WTC11 (cell line): ENCODE measurements at regions not wholly inside any gene's neighbourhood (a gene's known extent, or its start where the extent isn't known, plus 50 kb on each side); places are given as distances from the start of the nearest gene placed in this dataset.

Experiments
- ATAC-seq: fragments of 200-7000 bp; cut with Tn5 transposase; 2 replicates; pipeline ENCODE4 v1.10.0; 2021; ENCODE audit warnings: mild to moderate bottlenecking, moderate library complexity
- CTCF ChIA-PET: fragments of 300-600 bp; sonication (Branson Sonifier 250); formaldehyde crosslinking; loops from one replicate; lab custom pipeline; 2021; ENCODE audit warnings: antibody characterized with exemption; lab: Charles Lee
- POLR2A ChIA-PET: fragments of 350-600 bp; sonication (Branson Sonifier 250); formaldehyde crosslinking; loops from one replicate; lab custom pipeline; 2021; ENCODE audit warnings: antibody characterized with exemption; lab: Charles Lee
- DNase-seq: peaks from one replicate; pipeline ENCODE4 v3.0.0; 2021; ENCODE audit warnings: low spot score
- H3K27ac Mint-ChIP-seq: 2 replicates; pipeline ENCODE4 v1.8.0; 2021; ENCODE audit warnings: mixed read lengths
- H3K27me3 Mint-ChIP-seq: 2 replicates; pipeline ENCODE4 v1.8.0; 2021; ENCODE audit warnings: low read depth, mild to moderate bottlenecking, moderate library complexity, mixed read lengths
- H3K36me3 Mint-ChIP-seq: 2 replicates; pipeline ENCODE4 v1.8.0; 2021; ENCODE audit warnings: mixed read lengths
- H3K4me1 Mint-ChIP-seq: 2 replicates; pipeline ENCODE4 v1.8.0; 2022; ENCODE audit warnings: mixed read lengths
- H3K4me3 Mint-ChIP-seq: 2 replicates; pipeline ENCODE4 v1.8.0; 2021; ENCODE audit warnings: mild to moderate bottlenecking, moderate library complexity, mixed read lengths
- H3K9me3 Mint-ChIP-seq: 2 replicates; pipeline ENCODE4 v1.8.0; 2021; ENCODE audit warnings: mixed read lengths
- ETV6 ChIP-seq: sonication (generic); formaldehyde crosslinking; IDR thresholded peaks from 2 replicates; pipeline ENCODE4 v1.8.1; 2022; ENCODE audit warnings: mild to moderate bottlenecking, missing genetic modification reagents
- GTF2I ChIP-seq: fragments of 250-450 bp; sonication (Bioruptor Pico); conservative IDR thresholded peaks from 2 replicates; pipeline ENCODE4 v1.4.0; 2021; ENCODE audit warnings: mild to moderate bottlenecking
- IRF2 ChIP-seq: sonication (generic); formaldehyde crosslinking; IDR thresholded peaks from 2 replicates; pipeline ENCODE4 v1.8.0; 2022; ENCODE audit warnings: low read depth, missing genetic modification reagents, borderline replicate concordance
- JAZF1 ChIP-seq: fragments of 250-450 bp; sonication (Bioruptor Pico); IDR thresholded peaks from 2 replicates; pipeline ENCODE4 v1.9.0; 2021; ENCODE audit warnings: moderate library complexity, mild to moderate bottlenecking, inconsistent platforms
- NR3C1 ChIP-seq: sonication (generic); formaldehyde crosslinking; conservative IDR thresholded peaks from 2 replicates; pipeline ENCODE4 v1.8.1; 2023; ENCODE audit warnings: low read depth, mild to moderate bottlenecking, missing genetic modification reagents
- RORB ChIP-seq: fragments of 250-450 bp; sonication (Bioruptor Pico); IDR thresholded peaks from 2 replicates; pipeline ENCODE4 v1.9.0; 2021; ENCODE audit warnings: mild to moderate bottlenecking
- TCF7 ChIP-seq: sonication (generic); formaldehyde crosslinking; IDR thresholded peaks from 2 replicates; pipeline ENCODE4 v1.8.0; 2022; ENCODE audit warnings: mild to moderate bottlenecking, low read depth, missing genetic modification reagents, moderate library complexity
- TEAD1 ChIP-seq: sonication (generic); formaldehyde crosslinking; IDR thresholded peaks from 2 replicates; pipeline ENCODE4 v1.8.0; 2022; ENCODE audit warnings: mild to moderate bottlenecking, missing genetic modification reagents
- TP53 ChIP-seq: sonication (generic); formaldehyde crosslinking; IDR thresholded peaks from 2 replicates; pipeline ENCODE4 v1.8.1; 2023; ENCODE audit warnings: mild to moderate bottlenecking, missing genetic modification reagents
- ZNF121 ChIP-seq: sonication (generic); formaldehyde crosslinking; IDR thresholded peaks from 2 replicates; pipeline ENCODE4 v1.8.0; 2023; ENCODE audit warnings: missing genetic modification reagents
- TF ChIP-seq, protein P1 (sequence below): sonication (generic); formaldehyde crosslinking; IDR thresholded peaks from 2 replicates; pipeline ENCODE4 v1.8.1; 2023; ENCODE audit warnings: mild to moderate bottlenecking, missing genetic modification reagents, moderate library complexity
- TF ChIP-seq, protein P2 (sequence below): sonication (generic); formaldehyde crosslinking; IDR thresholded peaks from 2 replicates; pipeline ENCODE4 v1.8.1; 2022; ENCODE audit warnings: low read depth, missing genetic modification reagents, borderline replicate concordance
- TF ChIP-seq, protein P3 (sequence below): fragments of 250-450 bp; sonication (Bioruptor Pico); IDR thresholded peaks from 2 replicates; pipeline ENCODE4 v1.9.0; 2021; ENCODE audit warnings: mild to moderate bottlenecking, borderline replicate concordance
- TF ChIP-seq, protein P4 (sequence below): sonication (generic); formaldehyde crosslinking; IDR thresholded peaks from 2 replicates; pipeline ENCODE4 v1.8.1; 2022; ENCODE audit warnings: missing genetic modification reagents, borderline replicate concordance
- TF ChIP-seq, protein P5 (sequence below): sonication (generic); formaldehyde crosslinking; conservative IDR thresholded peaks from 2 replicates; pipeline ENCODE4 v1.8.1; 2022; ENCODE audit warnings: mild to moderate bottlenecking, missing genetic modification reagents
- TF ChIP-seq, protein P6 (sequence below): fragments of 250-450 bp; sonication (Bioruptor Pico); IDR thresholded peaks from 2 replicates; pipeline ENCODE4 v1.9.0; 2021; ENCODE audit warnings: mild to moderate bottlenecking

DNA sequence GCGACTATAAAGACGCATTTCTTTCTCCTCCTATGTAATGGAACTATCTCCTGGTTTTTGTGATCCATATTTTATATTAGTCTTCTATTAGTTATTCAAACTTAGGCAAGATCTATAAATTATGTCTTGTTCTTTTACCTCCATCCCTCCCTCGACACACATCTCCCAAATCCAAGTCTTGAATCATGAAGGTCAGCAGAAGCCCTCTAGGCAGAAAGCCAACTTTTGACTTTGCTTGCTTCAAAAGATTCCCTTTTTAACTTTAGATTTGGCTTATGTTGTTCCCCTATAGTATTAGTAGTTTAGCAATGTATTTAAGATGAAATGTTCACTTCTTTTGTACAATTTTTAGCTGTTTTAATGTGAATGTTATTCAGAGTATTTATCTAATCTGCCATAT is 689.8 kb downstream of the SLC6A15 start:
- Mint-ChIP-seq H3K4me3 (no peak overlapping the region), H3K27me3 (no peaks in the 10 kb centered on the region), H3K4me1 (no peaks in the 10 kb centered on the region), H3K27ac (no peak overlapping the region), H3K9me3 (0 out of 2 replicates have a peak, but pooled peaks cover under 1% of the 10 kb centered on the region), H3K36me3 (no peaks in the 10 kb centered on the region)
- TF ChIP-seq GTF2I (CRISPR knock-in tag), result no peak
- TF ChIP-seq, protein P1, sequence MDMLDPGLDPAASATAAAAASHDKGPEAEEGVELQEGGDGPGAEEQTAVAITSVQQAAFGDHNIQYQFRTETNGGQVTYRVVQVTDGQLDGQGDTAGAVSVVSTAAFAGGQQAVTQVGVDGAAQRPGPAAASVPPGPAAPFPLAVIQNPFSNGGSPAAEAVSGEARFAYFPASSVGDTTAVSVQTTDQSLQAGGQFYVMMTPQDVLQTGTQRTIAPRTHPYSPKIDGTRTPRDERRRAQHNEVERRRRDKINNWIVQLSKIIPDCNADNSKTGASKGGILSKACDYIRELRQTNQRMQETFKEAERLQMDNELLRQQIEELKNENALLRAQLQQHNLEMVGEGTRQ (CRISPR knock-in tag), result no peak
- TF ChIP-seq, protein P2, sequence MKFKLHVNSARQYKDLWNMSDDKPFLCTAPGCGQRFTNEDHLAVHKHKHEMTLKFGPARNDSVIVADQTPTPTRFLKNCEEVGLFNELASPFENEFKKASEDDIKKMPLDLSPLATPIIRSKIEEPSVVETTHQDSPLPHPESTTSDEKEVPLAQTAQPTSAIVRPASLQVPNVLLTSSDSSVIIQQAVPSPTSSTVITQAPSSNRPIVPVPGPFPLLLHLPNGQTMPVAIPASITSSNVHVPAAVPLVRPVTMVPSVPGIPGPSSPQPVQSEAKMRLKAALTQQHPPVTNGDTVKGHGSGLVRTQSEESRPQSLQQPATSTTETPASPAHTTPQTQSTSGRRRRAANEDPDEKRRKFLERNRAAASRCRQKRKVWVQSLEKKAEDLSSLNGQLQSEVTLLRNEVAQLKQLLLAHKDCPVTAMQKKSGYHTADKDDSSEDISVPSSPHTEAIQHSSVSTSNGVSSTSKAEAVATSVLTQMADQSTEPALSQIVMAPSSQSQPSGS, result no peak
- no peak for TF ChIP-seq TP53 (CRISPR knock-in tag)
- no peak for TF ChIP-seq TEAD1
- TF ChIP-seq, protein P3, sequence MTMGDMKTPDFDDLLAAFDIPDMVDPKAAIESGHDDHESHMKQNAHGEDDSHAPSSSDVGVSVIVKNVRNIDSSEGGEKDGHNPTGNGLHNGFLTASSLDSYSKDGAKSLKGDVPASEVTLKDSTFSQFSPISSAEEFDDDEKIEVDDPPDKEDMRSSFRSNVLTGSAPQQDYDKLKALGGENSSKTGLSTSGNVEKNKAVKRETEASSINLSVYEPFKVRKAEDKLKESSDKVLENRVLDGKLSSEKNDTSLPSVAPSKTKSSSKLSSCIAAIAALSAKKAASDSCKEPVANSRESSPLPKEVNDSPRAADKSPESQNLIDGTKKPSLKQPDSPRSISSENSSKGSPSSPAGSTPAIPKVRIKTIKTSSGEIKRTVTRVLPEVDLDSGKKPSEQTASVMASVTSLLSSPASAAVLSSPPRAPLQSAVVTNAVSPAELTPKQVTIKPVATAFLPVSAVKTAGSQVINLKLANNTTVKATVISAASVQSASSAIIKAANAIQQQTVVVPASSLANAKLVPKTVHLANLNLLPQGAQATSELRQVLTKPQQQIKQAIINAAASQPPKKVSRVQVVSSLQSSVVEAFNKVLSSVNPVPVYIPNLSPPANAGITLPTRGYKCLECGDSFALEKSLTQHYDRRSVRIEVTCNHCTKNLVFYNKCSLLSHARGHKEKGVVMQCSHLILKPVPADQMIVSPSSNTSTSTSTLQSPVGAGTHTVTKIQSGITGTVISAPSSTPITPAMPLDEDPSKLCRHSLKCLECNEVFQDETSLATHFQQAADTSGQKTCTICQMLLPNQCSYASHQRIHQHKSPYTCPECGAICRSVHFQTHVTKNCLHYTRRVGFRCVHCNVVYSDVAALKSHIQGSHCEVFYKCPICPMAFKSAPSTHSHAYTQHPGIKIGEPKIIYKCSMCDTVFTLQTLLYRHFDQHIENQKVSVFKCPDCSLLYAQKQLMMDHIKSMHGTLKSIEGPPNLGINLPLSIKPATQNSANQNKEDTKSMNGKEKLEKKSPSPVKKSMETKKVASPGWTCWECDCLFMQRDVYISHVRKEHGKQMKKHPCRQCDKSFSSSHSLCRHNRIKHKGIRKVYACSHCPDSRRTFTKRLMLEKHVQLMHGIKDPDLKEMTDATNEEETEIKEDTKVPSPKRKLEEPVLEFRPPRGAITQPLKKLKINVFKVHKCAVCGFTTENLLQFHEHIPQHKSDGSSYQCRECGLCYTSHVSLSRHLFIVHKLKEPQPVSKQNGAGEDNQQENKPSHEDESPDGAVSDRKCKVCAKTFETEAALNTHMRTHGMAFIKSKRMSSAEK (CRISPR knock-in tag), result no peak
- TF ChIP-seq, protein P4, sequence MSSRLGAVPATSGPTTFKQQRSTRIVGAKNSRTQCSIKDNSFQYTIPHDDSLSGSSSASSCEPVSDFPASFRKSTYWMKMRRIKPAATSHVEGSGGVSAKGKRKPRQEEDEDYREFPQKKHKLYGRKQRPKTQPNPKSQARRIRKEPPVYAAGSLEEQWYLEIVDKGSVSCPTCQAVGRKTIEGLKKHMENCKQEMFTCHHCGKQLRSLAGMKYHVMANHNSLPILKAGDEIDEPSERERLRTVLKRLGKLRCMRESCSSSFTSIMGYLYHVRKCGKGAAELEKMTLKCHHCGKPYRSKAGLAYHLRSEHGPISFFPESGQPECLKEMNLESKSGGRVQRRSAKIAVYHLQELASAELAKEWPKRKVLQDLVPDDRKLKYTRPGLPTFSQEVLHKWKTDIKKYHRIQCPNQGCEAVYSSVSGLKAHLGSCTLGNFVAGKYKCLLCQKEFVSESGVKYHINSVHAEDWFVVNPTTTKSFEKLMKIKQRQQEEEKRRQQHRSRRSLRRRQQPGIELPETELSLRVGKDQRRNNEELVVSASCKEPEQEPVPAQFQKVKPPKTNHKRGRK (CRISPR knock-in tag), result no peak
- TF ChIP-seq ZNF121, result no peak
- TF ChIP-seq ETV6 (CRISPR knock-in tag), result no peak
- TF ChIP-seq, protein P5, sequence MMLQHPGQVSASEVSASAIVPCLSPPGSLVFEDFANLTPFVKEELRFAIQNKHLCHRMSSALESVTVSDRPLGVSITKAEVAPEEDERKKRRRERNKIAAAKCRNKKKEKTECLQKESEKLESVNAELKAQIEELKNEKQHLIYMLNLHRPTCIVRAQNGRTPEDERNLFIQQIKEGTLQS (CRISPR knock-in tag), result no peak
- TF ChIP-seq NR3C1 (CRISPR knock-in tag), result no peak
- TF ChIP-seq JAZF1 (CRISPR knock-in tag), result no peak
- no peak for TF ChIP-seq TCF7 (CRISPR knock-in tag)
- TF ChIP-seq IRF2, result no peak
- TF ChIP-seq, protein P6, sequence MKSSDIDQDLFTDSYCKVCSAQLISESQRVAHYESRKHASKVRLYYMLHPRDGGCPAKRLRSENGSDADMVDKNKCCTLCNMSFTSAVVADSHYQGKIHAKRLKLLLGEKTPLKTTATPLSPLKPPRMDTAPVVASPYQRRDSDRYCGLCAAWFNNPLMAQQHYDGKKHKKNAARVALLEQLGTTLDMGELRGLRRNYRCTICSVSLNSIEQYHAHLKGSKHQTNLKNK (CRISPR knock-in tag), result no peak
- no peak for TF ChIP-seq RORB
- DNase-seq (no peak), ATAC-seq (no peak)
- ChIA-PET CTCF (no interaction called here), POLR2A (no interaction called here)

DNA sequence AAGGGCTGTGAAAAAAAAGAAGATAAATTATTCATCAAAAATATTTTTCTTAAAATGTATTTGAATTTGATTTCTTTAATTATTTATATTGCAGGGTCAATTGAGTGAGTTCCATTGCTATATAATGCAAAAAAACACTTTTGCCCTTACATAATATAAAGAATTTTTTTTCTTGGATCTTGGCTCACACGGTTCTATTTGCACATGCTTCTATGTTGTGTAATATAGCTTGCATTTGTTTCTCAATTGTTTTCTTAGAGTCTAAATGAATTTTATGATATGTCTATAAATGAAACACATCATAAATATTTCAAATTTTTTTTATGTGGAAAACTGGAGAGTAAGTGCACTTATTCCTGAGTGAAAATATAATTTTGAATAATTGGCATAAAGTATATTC is 694.2 kb downstream of the SLC6A15 start:
- ChIA-PET POLR2A (no interaction called here), CTCF (no interaction called here)
- TF ChIP-seq TEAD1, result no peak
- no peaks in the 10 kb centered on the region for H3K36me3 Mint-ChIP-seq
- H3K9me3 Mint-ChIP-seq, result 0 out of 2 replicates have a peak, but pooled peaks cover 9% of the 10 kb centered on the region
- DNase-seq (no peak), ATAC-seq (no peak)
- no peak overlapping the region for H3K4me3 Mint-ChIP-seq
- no peaks in the 10 kb centered on the region for H3K27me3 Mint-ChIP-seq
- no peak overlapping the region for H3K27ac Mint-ChIP-seq
- H3K4me1 Mint-ChIP-seq, result no peaks in the 10 kb centered on the region
